Fibroblast of the conjunctiva (primary cell): ENCODE measurements at regions not wholly inside any gene's neighbourhood (a gene's known extent, or its start where the extent isn't known, plus 50 kb on each side); places are given as distances from the start of the nearest gene placed in this dataset.
"Not testable (repeated sequence)": the region's sequence is repeated elsewhere in the genome, so short reads cannot be mapped to it uniquely, and the experiment has no call there.

Experiments
- DNase-seq: peaks from one replicate; pipeline ENCODE4 v3.0.0-alpha.2; 2010; ENCODE audit warnings: low read depth

DNA sequence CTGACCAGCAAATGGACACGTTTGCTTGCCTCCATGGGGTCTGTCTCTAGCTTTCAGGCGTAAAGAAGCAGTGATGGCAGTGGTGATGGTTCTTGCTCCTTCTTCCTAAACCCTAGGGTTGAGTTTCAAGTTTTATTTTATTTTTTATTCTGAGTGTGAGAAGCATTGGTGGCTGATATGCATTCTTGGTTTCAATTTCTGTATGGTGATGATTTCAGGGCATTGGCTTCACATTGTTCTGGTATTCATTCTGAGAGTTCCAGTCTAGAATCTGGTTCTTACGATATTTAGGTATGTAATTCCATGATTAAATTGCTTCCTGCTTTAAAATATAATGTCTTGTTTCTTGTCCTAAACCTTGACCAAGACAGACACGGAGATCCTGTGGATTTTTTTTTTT, 444.5 kb upstream of the IMPG1 start:
- no peak for DNase-seq

DNA sequence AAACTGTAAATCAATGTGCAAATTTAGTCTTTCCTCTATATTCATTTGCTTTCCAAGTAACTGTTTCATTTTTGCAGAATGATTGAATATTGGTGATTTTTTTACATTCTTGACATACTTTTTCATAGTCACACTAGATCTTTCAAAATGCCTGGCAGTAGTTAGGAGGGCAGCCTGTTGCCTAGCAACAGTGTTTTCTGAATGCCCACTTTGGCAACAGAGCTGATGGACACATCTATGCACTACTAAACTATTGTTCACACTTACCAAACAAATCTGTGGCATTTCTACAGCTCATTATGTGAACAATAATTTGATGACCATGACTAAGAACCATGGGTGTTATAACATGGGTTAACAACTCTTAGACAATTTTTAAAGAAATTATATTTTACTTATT, 438.0 kb upstream of the IMPG1 start:
- no peak for DNase-seq

DNA sequence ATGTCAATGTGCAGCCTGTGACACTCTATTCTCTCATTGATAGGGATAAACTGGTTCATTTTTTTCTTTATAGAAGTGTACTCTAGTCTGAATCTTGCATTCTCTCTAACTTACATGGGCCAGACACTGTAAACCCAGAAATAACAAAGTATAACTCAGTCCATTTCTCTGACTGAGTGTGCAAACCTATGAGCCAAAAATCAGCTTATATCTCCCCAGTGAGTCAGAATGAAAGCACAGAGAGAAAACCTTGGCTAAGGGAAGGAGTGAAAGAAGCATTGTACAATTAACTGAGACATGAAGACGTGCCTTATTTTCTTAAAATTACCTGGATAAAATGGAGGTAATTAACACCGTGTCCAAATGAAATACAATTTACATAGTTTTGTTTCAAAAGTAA, 436.9 kb upstream of the IMPG1 start:
- DNase-seq = no peak

DNA sequence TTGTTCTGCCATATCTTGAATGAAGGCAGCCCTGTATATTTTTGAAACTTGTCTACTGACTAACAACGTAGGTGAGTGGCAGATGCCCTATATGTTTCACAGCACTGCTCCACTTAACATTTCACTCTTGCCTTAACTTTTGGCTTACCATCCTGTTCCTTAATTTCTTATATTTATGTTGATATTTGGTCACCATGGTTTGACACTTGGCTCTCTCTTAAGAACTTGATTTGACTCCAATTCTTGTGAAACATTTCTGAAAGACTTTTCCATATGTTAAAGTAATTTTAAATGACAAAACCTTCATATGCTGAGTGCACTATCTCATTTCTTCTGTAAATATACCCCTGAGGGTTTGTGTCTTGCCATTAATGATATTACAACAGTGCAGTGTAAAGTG, 434.3 kb upstream of the IMPG1 start:
- no peak for DNase-seq

DNA sequence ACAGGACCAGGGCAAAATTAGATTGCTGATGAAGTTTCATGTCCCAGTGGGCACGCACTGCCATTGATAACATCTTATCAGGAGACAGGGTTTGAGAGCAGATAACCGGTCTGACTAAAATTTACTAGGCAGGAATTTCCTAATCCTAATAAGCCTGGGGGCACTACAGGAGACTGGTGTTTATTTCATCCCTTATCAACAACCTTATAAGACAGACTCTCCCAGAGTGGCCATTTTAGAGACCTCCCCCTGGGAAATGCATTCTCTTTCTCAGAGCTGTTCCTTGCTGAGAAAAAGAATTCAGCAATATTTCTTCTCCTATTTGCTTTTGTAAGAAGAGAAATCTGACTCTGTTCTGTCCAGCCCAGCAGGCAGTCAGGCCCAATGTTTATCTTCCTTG, 423.4 kb upstream of the IMPG1 start:
- no peak for DNase-seq

DNA sequence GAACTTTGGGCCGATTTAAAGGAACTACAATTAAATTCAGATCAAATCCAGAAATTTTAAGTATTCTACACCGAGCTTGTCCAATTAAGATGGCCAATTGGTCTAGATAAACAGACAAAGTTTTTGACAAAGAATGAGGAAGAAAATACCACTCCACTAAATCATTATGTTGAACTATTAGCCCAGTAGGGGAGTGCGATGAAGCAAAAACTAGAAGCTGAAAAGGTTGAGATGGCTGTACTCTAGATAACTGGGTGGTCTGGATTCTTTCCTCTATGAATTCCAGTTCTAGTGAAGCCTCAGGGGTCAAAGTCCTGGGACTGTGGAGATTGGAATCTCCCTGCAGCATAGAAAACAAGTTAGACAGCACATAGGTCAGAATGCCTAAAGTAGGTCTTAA, 418.9 kb upstream of the IMPG1 start:
- not testable (repeated sequence) for DNase-seq

DNA sequence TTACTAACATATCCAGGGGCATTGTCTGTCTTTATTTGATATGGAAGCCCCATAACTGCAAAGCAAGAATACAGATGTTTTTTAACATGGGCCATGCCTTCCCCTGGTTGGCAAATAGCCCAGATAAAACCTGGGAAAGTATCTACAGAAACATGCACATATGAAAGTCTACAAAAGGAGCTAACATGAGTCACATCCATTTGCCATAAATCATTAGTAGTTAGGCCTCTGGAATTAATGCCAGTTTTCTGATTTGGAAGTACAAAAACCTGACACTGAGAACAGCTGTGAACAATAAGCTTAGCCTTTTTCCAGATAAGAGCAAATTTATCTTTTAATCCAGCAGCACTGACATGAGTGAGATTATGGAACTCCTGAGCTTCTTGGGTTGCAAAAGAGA, 418.0 kb upstream of the IMPG1 start:
- DNase-seq = no peak

DNA sequence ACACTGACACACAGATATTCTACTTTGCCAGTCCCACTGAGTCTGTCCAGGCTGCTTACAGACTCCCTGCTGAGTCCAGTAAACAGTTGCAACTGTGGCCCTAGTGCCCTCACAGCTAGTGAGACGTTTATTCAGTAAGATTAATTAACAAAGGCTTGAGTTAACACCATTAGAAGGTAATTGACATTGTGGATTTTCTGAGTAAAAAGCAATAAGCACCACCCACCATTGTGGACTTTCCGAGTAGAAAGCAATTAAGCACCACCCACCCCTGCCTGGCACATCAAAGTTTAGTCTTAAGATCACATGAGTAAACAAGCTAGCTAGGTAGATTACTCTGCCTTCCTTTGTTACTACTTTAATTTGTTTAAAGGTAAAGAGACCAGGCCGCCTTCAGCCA, 408.6 kb upstream of the IMPG1 start:
- no peak for DNase-seq

DNA sequence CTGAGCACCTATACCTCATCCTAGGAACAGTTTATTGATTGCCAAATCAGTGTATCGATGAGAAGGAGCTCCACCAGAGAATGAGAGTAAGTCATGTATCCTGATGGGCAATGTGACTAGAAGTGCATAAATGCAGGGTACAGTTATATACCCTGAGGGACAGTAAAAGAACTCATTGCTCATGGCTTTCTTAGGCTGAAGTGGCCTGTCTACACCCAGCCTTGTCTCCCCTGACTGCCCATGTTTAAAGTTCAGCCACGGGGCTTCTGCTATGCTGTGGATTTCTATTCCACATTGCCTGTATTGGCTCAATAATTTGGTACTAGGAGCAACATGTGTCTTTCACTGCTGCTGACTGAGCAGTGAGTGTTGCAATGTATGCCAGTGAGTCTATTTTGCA, 400.4 kb upstream of the IMPG1 start:
- no peak for DNase-seq

DNA sequence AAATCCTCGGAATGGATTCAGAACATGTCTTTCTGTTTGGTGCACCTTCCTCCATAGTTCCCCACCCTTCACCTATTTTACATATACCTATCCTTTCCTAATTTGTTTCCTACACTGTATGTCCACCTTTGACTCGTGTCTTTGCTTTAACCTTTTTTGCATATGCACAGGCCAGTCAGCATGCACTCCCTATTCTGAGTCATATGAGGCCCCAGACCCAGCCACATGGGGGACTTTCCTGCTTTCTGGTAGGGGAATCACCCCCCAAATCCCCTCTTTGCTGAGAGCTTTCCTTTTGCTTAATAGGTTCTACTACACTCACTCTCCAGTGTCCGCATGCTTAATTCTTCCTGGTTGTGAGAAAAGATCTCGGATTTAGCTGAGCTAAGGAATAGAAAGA, 393.8 kb upstream of the IMPG1 start:
- DNase-seq = no peak

DNA sequence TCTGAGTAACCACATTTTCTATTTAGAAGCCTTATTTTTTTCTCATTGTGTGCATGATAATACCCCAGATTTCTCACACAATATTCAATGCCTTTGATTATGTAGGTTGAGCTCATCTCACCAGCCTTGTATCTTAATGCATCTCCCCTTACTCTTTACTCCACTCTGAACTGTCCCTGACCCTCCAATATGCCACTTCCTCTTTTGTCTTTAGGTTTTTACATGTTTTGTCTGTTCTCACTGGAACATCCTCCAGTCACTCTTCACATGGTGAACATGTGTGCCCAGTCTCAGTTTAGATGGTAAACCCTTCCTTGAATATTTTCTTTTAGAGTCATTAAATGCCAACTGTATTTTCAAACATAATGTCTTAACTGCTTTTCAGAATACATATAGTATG, 392.9 kb upstream of the IMPG1 start:
- DNase-seq = no peak

DNA sequence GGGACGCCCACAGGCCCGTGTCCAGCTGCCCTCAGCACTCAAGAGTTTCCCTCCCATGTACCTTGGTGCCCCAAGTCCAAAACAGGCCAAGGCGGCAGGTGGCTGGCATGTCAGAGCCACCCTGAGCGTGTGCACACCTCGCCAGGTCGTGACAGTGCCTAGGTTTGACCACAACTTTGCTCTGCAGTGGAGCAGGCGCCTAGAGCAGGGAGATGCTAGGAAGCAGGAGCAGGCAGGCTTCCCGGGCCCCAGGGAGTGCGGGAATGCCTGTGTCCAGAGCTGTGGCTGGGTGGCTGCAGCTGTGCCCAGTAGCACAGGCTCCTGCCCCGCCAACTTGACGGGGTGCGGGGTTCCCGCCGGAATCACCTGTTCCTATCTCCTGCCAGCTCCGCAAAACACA, 380.8 kb upstream of the IMPG1 start:
- no peak for DNase-seq

DNA sequence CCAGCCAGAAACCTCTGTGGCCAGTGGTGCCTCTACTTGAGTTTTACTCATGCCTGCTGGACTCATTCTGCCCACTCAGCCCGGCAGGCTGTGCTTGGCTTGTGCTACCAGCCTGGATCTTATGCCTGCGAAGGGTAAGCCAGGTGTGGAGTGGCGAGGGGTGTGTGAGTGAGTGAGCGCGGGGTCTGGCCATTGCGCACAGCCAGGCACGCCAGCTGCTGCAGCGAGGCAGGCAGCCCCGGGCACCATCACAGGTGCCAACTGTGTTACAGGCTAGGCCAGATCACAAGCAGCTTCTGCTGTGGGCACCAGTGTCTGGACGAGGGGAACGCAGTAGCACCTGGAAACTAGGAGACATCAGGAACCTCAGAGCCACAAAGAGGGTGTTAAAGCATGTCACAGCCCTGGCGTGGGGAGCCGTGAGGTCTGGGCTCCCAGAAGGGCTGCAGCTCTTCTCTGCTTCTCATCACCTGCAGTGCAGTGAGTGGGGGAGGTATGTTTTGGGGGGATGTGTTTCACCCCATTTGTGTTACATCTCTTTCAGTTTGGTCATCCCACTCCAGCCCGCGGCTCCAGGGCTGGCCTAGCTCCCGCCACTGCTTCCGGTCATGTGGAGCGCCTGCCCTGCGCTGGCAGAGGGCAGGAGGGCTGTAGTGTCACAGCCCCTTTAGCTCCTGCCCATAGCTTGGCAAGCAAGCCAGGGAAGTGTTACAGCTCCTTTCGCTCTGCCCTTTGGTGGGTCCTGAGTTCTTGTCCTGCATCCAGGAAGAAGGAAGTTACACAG, 379.7 kb upstream of the IMPG1 start:
- DNase-seq = no peak

DNA sequence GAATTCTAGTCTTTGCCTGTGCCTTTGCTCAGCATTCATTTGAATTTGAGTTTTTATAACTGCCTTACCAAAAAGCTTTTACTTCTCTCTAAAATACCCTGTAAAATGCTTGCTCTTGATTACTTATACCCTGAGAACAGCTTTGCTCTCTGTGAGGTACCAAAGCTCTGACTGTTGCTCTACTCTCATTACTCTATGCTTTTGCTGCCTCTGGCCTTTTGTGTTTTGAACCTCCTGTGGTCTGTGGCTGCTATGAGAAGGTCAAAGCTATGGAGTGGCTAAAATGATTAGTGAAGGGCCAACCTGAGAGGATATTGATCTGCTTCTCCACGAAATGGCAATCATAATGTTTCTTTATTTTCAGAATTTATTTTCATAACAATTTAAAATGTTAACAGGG, 375.6 kb upstream of the IMPG1 start:
- no peak for DNase-seq

DNA sequence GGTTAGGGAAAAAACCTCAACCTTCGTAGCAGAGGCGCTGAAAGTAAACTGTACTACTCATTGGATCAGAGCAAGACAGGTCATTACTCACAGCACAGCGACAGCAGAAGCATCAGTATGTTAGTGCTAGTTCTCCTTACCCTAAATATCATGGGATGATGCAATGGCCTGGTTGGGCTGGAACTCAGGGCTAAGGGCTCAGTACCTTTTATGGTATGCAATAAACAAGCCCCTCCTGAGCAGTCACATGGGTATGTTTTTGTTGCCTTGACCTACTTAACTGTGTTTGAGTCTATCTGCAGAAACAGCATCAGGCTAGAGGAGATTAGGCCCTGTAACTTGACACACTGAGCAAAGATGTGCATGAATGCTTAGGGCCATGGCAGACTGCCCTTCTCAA, 369.4 kb upstream of the IMPG1 start:
- DNase-seq = no peak

DNA sequence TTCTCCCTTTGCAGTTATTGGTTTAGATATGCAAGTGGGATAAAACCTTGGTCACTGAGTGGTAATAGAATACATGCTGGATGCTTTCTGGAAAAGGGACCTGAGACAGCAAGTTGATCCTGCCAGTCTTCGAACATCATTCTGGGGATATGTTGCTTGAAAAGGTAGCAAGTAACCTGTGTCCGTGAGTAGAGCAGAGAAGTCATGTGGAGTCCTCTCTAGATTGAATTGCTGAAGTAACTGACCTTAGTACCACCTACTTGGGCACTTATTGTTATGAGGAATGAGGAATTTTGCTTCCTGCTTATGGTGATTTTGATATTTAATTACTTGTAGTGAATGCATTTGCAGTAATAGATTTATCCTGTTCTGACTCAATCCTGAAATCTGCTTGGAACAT, 367.3 kb upstream of the IMPG1 start:
- no peak for DNase-seq

DNA sequence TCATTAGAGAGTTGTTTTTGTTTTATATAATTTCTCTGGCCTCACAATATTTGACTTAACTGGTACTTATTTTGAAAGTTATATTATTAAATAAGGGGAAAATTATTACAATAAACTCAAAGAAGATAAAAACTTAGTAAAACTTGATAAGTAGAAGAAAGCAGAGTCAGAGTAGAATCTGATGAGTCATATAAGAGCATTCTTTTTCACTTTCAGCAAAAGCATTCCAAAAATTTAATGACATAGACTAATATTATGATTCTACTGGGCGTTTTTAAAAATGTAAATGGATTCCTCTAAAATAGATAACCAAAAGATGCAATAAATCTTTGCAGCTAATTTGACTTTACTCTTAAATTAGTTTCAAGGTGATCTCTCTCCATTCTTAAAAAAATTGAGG, 366.3 kb upstream of the IMPG1 start:
- DNase-seq = no peak

DNA sequence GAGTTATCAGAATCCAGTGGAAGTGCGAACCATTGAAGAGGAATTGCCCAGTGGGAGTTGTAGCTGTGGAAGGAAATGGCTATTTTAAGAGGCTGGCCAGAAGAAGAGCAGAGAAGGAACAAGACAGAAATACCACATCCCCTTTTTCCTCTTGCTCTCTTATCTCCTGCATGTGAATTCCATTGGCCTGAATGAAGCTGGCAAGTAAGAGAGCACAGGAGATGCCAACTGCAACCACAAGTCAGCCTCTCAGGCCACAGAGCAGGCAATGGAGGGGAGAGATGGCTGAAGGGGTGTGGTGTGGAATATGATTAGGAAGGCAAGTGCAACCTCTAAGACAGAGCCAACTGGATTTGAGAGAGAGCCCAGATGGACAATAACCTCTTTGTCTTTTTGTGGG, 362.7 kb upstream of the IMPG1 start:
- no peak for DNase-seq

DNA sequence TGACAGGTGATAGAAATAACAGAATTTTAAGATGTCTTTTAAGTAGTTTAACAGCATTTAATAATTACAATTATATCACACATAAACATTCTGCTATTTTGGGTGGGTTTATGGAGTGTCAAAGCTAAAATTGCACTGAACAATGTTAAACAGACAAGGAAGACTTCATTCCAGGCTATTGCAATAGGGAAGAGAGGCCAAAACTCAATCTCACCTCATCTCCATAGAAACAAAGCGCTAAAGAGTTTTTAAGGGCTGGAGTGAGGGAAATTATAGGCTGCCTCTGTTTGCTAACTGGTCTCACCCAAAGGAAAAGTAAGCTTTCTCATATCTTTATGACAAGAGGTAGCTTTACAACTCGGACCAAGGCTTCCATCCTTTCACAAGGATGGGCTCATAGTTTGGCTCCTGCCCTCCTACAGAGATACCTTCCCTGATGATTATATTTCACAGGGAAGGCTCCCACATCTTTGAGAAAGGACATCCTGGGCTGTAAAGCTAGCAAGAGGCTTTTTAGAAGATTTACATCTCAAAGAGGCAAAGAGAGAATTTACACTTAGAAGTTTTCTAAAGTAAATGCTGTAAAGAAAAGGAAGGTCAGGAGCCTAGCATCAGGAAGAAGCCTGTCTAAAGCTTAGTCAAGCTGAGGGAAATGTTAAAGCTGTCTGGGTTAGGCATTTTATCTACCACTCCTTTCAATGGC, 350.2 kb upstream of the IMPG1 start:
- no peak for DNase-seq

DNA sequence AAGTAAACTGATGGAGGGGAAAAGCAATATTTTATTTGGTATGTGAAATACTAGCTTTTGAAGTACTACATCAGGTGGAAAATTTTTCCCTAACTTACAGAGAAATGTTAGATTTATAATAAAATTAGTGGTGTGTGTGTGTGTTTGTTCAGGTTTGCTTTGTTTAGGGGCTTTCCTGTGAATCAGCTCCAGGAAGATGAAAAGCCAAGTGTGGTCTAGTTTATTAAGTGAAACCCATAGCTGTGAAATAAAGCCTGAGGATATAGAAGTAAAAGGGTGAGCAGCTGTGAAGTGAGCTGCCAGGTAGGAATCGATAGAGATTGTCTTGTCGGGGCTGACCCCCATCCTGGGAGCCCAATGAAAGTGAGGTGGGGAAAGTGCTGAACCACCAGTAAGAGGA, 347.6 kb upstream of the IMPG1 start:
- DNase-seq = no peak

DNA sequence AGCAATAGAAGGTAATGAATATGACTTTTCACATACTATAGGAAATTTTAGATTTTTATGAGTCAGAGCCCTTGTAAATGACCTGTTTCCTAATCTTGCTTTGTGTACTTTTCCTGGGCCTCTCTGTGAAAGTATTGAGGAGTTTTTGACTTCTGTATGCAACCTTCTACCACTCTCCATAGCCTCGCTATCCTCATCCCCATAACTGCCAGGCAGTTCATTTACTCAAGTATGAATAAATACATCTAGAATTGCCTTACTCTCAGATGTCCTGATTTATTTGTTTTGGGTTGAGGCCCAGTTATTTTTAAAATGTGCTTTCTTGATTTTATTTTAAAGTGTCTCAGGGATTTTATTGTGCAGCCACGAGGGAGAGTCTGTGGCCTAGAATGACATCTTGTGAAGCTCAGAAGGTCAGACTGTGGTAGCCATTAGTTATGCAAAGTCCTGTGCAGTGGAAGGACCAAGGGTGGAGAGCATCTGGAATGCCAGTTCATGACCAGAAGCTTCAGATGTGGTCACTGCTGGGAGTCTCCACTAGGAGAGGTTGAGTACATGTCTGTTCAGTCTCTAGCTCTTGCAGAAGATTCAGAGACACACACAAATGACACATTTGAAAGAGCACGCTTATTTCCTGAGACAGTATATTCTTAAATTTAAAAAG, 346.2 kb upstream of the IMPG1 start:
- DNase-seq = no peak

DNA sequence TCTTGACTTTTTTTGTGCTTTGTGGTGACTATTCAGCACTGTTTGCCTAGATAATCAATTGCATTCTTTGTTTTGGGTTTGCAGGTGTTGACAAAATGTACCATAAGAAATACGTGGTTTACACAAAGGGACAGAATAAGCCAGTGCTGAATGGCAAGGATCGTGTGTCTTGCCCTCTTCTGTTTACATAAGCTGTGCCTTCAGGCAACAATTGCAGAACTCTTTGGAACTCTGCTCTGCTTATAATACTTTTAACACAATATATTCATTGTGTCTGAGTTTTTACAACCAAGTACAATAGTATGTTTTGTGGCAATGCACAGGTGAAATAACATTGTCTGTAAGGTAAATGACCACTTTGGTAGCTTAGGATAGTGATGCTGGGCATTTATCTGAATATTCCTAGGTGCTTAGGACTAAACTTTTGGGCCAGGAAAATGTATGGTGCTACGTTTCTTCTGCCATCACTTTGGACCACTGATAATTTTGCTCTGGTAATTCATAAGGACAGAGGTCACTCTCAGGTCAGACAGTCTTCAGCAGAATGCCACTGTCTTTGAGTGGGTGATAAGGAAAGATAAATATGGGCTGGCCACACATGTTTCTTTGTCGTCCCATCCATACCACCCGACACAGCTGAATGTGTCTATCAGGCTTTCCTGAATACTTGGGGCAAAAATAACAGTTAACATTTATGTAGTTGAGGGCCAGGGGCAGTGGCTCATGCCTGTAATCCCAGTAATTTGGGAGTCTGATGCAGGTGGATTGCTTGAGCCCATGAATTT, 344.6 kb upstream of the IMPG1 start:
- DNase-seq = no peak

DNA sequence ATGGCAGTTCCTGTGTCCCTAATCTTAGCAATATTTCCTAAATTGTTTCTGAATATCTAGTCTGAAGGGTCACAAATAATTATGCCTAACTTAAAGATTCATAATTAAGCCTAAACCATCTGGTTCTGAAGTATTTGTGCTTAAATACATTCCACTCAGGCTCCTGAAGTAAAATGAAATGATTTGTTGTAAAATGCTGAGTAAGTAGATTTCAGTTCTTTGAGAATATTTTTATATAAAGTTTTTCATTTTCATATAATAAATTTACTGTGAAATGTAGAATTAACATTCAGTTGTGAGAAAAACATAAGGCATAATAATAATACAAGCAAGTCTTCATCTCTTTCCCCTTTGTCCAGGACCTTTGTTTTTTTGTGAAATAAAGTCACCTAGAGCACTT, 330.6 kb upstream of the IMPG1 start:
- no peak for DNase-seq
